ENCODE measurements at regions not wholly inside any gene's neighbourhood (a gene's known extent, or its start where the extent isn't known, plus 50 kb on each side); places are given as distances from the start of the nearest gene placed in this dataset.
A peak's percentile ranks its signal among the peaks of the same experiment; 100 is the strongest.

GRCh38 chr1:101145449-101145820, 91.4 kb upstream of the S1PR1 start:
- no peak for TF ChIP-seq EZH2phosphoT487 (IDR thresholded peaks at IDR 0.05; ENCODE audit: borderline replicate concordance)
- TF ChIP-seq, protein P1, sequence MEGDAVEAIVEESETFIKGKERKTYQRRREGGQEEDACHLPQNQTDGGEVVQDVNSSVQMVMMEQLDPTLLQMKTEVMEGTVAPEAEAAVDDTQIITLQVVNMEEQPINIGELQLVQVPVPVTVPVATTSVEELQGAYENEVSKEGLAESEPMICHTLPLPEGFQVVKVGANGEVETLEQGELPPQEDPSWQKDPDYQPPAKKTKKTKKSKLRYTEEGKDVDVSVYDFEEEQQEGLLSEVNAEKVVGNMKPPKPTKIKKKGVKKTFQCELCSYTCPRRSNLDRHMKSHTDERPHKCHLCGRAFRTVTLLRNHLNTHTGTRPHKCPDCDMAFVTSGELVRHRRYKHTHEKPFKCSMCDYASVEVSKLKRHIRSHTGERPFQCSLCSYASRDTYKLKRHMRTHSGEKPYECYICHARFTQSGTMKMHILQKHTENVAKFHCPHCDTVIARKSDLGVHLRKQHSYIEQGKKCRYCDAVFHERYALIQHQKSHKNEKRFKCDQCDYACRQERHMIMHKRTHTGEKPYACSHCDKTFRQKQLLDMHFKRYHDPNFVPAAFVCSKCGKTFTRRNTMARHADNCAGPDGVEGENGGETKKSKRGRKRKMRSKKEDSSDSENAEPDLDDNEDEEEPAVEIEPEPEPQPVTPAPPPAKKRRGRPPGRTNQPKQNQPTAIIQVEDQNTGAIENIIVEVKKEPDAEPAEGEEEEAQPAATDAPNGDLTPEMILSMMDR (conservative IDR thresholded peaks at IDR 0.05; ENCODE audit: low read length), result no peak
- Histone ChIP-seq H3K9ac (ENCODE audit: low read depth, low read length, poor library complexity, severe bottlenecking) (no peak overlapping the region), H3F3A (ENCODE audit: low read depth) (no peaks in the 10 kb centered on the region)

DNA sequence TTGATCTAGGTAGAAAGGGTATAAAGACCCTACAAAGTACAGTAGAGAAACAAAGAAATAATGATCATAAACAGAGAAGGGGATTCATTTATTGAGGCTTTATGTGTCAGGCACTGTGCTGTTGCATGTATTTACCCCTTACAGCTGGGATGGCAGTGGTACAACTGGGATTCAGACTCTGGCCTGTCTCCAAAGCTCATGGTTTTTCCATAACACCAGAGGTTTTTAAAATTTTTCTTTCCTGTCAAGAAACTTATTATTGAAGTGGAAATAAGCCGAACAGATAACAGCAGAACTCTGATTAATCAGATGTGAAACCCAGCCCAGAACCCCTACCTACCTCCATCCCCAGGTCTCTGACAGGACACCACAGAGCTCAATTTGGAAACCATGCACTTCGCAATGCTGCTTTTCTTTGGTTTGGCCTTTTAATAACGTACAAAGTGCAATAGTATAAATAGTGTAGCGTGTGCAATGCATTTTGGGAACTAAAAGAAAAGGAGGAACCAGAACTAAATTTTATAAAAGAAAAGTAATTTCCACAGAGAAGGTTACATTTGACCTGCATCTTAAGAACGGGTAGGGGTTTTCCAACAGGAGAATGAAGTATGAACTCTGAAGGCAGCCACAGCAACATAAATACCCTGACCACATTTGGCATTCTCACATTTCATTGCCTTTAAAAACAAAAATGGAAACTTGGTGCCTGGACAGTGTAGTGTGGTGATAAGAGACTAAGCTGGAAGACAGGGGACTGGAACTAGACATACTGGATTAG, 92.0 kb upstream of the S1PR1 start:
- Histone ChIP-seq H3K4me2 (ENCODE audit: low read depth, low read length, poor library complexity, severe bottlenecking) (no peak overlapping the region), H2AFZ (ENCODE audit: low read length) (no peak overlapping the region)

More at GRCh38 chr1:101145449-101145820, 91.4 kb upstream of the S1PR1 start:
- no peaks in the 10 kb centered on the region for H3K9me3 ChIP-seq (ENCODE audit: insufficient read depth, low read depth, low read length)
- H3K79me2 ChIP-seq (ENCODE audit: insufficient read depth, low read length), result no peaks in the 10 kb centered on the region
- H3K4me2 ChIP-seq (ENCODE audit: low read depth, low read length, poor library complexity, severe bottlenecking), result no peak overlapping the region
- peaks cover 7% of the 10 kb centered on the region for H3K4me1 ChIP-seq (ENCODE audit: insufficient read depth, low read length, poor library complexity, severe bottlenecking)
- no peaks in the 10 kb centered on the region for H3K36me3 ChIP-seq (ENCODE audit: insufficient read depth, low read length)
- H4K20me1 ChIP-seq (ENCODE audit: insufficient read depth, low read length, poor library complexity, severe bottlenecking), result no peaks in the 10 kb centered on the region
- no peak overlapping the region for H3K4me3 ChIP-seq (ENCODE audit: low read length, poor library complexity, severe bottlenecking)
- H3K9me2 ChIP-seq (replicated peaks; ENCODE audit: low read depth, low read length), result no peaks in the 10 kb centered on the region
- H2AFZ ChIP-seq (ENCODE audit: low read length), result no peak overlapping the region
- H3K27me3 ChIP-seq (ENCODE audit: insufficient read depth, low read length, poor library complexity, severe bottlenecking), result no peaks in the 10 kb centered on the region

GRCh38 chr1:101142244-101142643, 94.6 kb upstream of the S1PR1 start:
- Histone ChIP-seq H3K4me2 (ENCODE audit: low read depth, low read length, poor library complexity, severe bottlenecking) (no peak overlapping the region), H3K79me2 (ENCODE audit: insufficient read depth, low read length) (no peaks in the 10 kb centered on the region), H3K4me1 (ENCODE audit: insufficient read depth, low read length, poor library complexity, severe bottlenecking) (peaks cover 9% of the 10 kb centered on the region), H2AFZ (ENCODE audit: low read length) (peak overlapping the region; percentile 66; the same call in 1 of the 2 replicates), H3K9me3 (ENCODE audit: insufficient read depth, low read depth, low read length) (no peaks in the 10 kb centered on the region), H3K9me2 (replicated peaks; ENCODE audit: low read depth, low read length) (no peaks in the 10 kb centered on the region), H3K4me3 (ENCODE audit: low read length, poor library complexity, severe bottlenecking) (no peak overlapping the region), H3F3A (ENCODE audit: low read depth) (no peaks in the 10 kb centered on the region), H4K20me1 (ENCODE audit: insufficient read depth, low read length, poor library complexity, severe bottlenecking) (no peaks in the 10 kb centered on the region), H3K36me3 (ENCODE audit: insufficient read depth, low read length) (no peaks in the 10 kb centered on the region), H3K9ac (ENCODE audit: low read depth, low read length, poor library complexity, severe bottlenecking) (no peak overlapping the region), H3K27me3 (ENCODE audit: insufficient read depth, low read length, poor library complexity, severe bottlenecking) (no peaks in the 10 kb centered on the region)
- no peak for TF ChIP-seq EZH2phosphoT487 (IDR thresholded peaks at IDR 0.05; ENCODE audit: borderline replicate concordance)
- TF ChIP-seq, protein P1 (conservative IDR thresholded peaks at IDR 0.05; ENCODE audit: low read length), result no peak

More for the DNA sequence above, 92.0 kb upstream of the S1PR1 start:
- H3K9me3 ChIP-seq (ENCODE audit: insufficient read depth, low read depth, low read length), result no peaks in the 10 kb centered on the region
- H3K79me2 ChIP-seq (ENCODE audit: insufficient read depth, low read length), result no peaks in the 10 kb centered on the region
- H3K36me3 ChIP-seq (ENCODE audit: insufficient read depth, low read length), result no peaks in the 10 kb centered on the region
- H3K4me3 ChIP-seq (ENCODE audit: low read length, poor library complexity, severe bottlenecking), result no peak overlapping the region
- H3F3A ChIP-seq (ENCODE audit: low read depth), result no peaks in the 10 kb centered on the region
- no peak overlapping the region for H3K9ac ChIP-seq (ENCODE audit: low read depth, low read length, poor library complexity, severe bottlenecking)
- no peaks in the 10 kb centered on the region for H3K9me2 ChIP-seq (replicated peaks; ENCODE audit: low read depth, low read length)
- no peaks in the 10 kb centered on the region for H4K20me1 ChIP-seq (ENCODE audit: insufficient read depth, low read length, poor library complexity, severe bottlenecking)
- TF ChIP-seq, protein P1 (conservative IDR thresholded peaks at IDR 0.05; ENCODE audit: low read length), result no peak
- no peak for TF ChIP-seq EZH2phosphoT487 (IDR thresholded peaks at IDR 0.05; ENCODE audit: borderline replicate concordance)
- H3K27me3 ChIP-seq (ENCODE audit: insufficient read depth, low read length, poor library complexity, severe bottlenecking), result no peaks in the 10 kb centered on the region
- peaks cover 7% of the 10 kb centered on the region for H3K4me1 ChIP-seq (ENCODE audit: insufficient read depth, low read length, poor library complexity, severe bottlenecking)
